Prostate gland (tissue), 2 donors: ENCODE measurements at regions not wholly inside any gene's neighbourhood (a gene's known extent, or its start where the extent isn't known, plus 50 kb on each side); places are given as distances from the start of the nearest gene placed in this dataset.
A peak's percentile ranks its signal among the peaks of the same experiment; 100 is the strongest.

Source experiments
- DNase-seq: peaks from one replicate; pipeline ENCODE4 v3.0.0-alpha.2; 2019; ENCODE audit warnings: low spot score
- H3K27ac ChIP-seq, 2 donors: fragments of 200-600 bp; sonication (generic); 2 replicates each; pipeline ENCODE4 v1.5.1; 2017 to 2019
- H3K27me3 ChIP-seq: fragments of 200-600 bp; sonication (generic); replicated peaks from 2 replicates; pipeline ENCODE4 v1.5.1; 2019; ENCODE audit not compliant: insufficient read depth
- H3K36me3 ChIP-seq, 2 donors: fragments of 200-600 bp; sonication (generic); 1 replicate in 1 of 2; 2 replicates in 1 of 2; pipeline versions ENCODE4 v1.5.1 to v1.8.1; 2017 to 2019
- H3K4me1 ChIP-seq: fragments of 200-600 bp; sonication (generic); replicated peaks from 2 replicates; pipeline ENCODE4 v1.5.1; 2019
- H3K4me3 ChIP-seq, 2 donors: fragments of 200-600 bp; sonication (generic); 2 replicates each; pipeline ENCODE4 v1.5.1; 2017 to 2019
- H3K9me3 ChIP-seq: fragments of 200-600 bp; sonication (generic); 2 replicates; pipeline ENCODE4 v1.5.1; 2017
- POLR2A ChIP-seq: fragments of 450-650 bp; IDR thresholded peaks from one replicate; pipeline ENCODE4 v1.6.1; 2016; ENCODE audit warnings: antibody characterized with exemption, mild to moderate bottlenecking
- POLR2AphosphoS5 ChIP-seq: sonication (generic); formaldehyde crosslinking; IDR thresholded peaks from one replicate; pipeline ENCODE4 v1.6.1; 2017; ENCODE audit warnings: antibody characterized with exemption
- WGBS: methylation state at CpG from one replicate; pipeline ENCODE4 v1.1.5; 2018; 5-methylcytosine and 5-hydroxymethylcytosine counted together
- intact Hi-C: fragments of 100-400 bp; cut with DNase I; formaldehyde crosslinking; loops from one replicate; pipeline ENCODE4 v1.14.2; 2022
- TF ChIP-seq, protein P1 (sequence below), 4 experiments: fragments of 200-600 bp in 2 of 4; fragments of 450-650 bp in 2 of 4; sonication (generic) in 2 of 4; IDR thresholded peaks; 1 replicate in 3 of 4; 2 replicates in 1 of 4; pipeline ENCODE4 v1.5.1; 2016 to 2019; ENCODE audit warnings: antibody characterized with exemption in 4 of 4, mild to moderate bottlenecking in 2 of 4, moderate library complexity in 2 of 4

DNA sequence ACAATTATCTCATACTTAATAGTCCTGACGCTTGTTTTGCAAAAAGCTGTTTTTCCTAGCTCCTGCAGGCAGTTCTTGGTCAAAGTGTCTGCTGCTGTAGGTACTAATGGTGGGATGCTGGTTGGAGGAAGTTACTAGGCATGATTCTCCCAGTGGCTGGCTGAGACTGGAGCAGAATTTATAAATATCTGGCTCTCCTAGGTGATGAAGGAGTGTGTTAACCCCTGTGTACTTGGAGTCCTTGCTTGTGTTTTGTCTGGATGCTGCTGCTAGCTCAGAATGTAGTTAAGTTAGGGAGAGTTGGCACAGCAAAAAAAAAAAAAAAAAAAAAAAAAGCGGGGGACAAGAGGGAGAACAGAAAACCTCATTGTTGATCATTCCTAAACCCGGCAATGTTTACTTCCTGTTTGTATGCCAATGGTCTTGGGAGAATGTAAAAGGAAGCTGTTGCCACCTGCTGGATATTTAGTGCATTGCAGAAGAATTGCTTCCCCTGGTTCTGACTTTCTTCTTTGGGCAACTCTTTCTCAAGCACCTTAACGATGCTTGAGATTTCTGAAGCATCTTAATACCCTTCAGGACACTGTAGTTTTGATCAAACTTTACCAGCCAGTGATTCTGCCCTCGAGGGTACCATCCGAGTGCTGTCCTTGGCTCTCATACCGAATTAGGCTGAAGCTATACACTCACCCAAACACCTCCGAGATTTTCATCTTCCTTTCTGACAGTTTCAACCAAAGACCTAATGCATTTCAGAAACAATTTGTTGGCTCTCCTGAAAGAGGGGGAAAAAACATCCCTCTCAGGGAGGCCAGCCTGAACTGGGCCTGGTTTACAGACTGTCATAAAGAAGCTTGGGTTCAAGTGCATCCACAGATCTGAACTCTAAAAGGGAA is 71.7 kb upstream of the WWC1 start:
- H3K4me1 ChIP-seq, result no peaks in the 10 kb centered on the region
- peak; percentile 71 for DNase-seq
- no peak overlapping the region for H3K27ac ChIP-seq
- H3K27me3 ChIP-seq, result no peaks in the 10 kb centered on the region
- H3K36me3 ChIP-seq, result no peaks in the 10 kb centered on the region
- intact Hi-C loops, result loop anchor here (5.0 kb wide), 1 partner anchor 497 kb away; no protein-coding TSS in a partner anchor
- TF ChIP-seq POLR2AphosphoS5 (peak; percentile 76), POLR2A (no peak)
- TF ChIP-seq, protein P1, sequence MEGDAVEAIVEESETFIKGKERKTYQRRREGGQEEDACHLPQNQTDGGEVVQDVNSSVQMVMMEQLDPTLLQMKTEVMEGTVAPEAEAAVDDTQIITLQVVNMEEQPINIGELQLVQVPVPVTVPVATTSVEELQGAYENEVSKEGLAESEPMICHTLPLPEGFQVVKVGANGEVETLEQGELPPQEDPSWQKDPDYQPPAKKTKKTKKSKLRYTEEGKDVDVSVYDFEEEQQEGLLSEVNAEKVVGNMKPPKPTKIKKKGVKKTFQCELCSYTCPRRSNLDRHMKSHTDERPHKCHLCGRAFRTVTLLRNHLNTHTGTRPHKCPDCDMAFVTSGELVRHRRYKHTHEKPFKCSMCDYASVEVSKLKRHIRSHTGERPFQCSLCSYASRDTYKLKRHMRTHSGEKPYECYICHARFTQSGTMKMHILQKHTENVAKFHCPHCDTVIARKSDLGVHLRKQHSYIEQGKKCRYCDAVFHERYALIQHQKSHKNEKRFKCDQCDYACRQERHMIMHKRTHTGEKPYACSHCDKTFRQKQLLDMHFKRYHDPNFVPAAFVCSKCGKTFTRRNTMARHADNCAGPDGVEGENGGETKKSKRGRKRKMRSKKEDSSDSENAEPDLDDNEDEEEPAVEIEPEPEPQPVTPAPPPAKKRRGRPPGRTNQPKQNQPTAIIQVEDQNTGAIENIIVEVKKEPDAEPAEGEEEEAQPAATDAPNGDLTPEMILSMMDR (IDR thresholded peaks at IDR 0.05), result peak; percentile 69 to 94 (median 89)
- no peaks in the 10 kb centered on the region for H3K9me3 ChIP-seq
- 28% methylated on average over 8 of the region's 8 CpGs for WGBS
- no peak overlapping the region for H3K4me3 ChIP-seq

DNA sequence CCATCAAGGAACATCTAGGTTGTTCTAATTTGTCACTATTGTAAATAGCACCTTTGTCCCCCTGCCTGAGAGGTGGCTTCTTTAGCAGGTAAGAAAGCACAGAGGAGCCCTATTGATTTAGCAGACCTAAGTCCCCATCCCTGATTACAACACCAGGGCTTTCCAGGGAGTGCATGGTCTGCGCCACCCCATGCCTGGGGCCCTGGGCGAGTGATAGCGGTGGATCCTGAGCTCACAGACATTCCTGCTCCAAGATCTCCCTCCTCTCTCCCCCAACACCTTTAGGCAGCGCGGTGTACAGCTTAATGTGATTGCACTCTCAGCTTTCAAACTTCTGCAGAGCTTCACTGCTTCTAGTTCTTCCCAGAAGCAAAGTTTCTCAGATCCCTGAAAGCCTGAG is 67.4 kb upstream of the WWC1 start:
- intact Hi-C loops, result no loop called here
- no peaks in the 10 kb centered on the region for H3K36me3 ChIP-seq
- no peaks in the 10 kb centered on the region for H3K27me3 ChIP-seq
- H3K27ac ChIP-seq, result no peak overlapping the region
- H3K4me1 ChIP-seq, result no peaks in the 10 kb centered on the region
- no peaks in the 10 kb centered on the region for H3K9me3 ChIP-seq
- DNase-seq, result no peak
- TF ChIP-seq, protein P1 (IDR thresholded peaks at IDR 0.05), result no peak
- WGBS, result 72% methylated on average over 5 of the region's 5 CpGs
- no peak overlapping the region for H3K4me3 ChIP-seq

GRCh38 chr5:168226012-168226411 is 65.4 kb upstream of the WWC1 start:
- no peak for TF ChIP-seq POLR2AphosphoS5
- no peak for TF ChIP-seq POLR2A
- TF ChIP-seq, protein P1 (IDR thresholded peaks at IDR 0.05), result no peak
- H3K27ac ChIP-seq, result no peak overlapping the region
- no peak overlapping the region for H3K4me3 ChIP-seq
- no peaks in the 10 kb centered on the region for H3K27me3 ChIP-seq
- intact Hi-C loops, result no loop called here
- H3K4me1 ChIP-seq, result no peaks in the 10 kb centered on the region
- WGBS, result 93% methylated on average over 10 of the region's 10 CpGs
- no peaks in the 10 kb centered on the region for H3K9me3 ChIP-seq
- H3K36me3 ChIP-seq, result no peaks in the 10 kb centered on the region
- no peak for DNase-seq

DNA sequence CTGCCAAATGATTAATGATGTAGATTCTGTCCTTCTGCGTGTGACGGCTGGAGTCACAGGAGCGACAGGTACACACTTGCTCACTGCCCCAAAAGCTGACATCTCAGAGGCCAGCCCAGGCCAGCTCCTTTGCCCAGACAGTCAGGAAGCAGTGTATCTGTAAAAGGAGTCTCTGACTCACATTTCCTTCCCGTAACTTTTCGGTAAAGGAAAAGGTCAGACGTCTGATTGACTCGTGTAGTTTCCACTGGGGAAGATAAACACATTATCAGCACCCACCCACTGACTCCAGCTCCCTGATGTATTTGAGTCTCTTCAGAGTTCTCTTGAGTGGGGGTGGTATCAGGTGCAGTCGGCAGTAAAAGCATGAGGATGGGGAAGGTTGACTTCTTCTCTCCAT is 64.4 kb upstream of the WWC1 start:
- H3K27me3 ChIP-seq, result no peaks in the 10 kb centered on the region
- DNase-seq, result no peak
- WGBS, result 43% methylated on average over 8 of the region's 8 CpGs
- TF ChIP-seq POLR2AphosphoS5, result peak; percentile 44
- no peak for TF ChIP-seq POLR2A
- no peak overlapping the region for H3K4me3 ChIP-seq
- H3K36me3 ChIP-seq, result no peaks in the 10 kb centered on the region
- H3K27ac ChIP-seq, result no peak overlapping the region
- no peaks in the 10 kb centered on the region for H3K9me3 ChIP-seq
- intact Hi-C loops, result no loop called here
- no peaks in the 10 kb centered on the region for H3K4me1 ChIP-seq

- intact Hi-C loops, result no loop called here
- Histone ChIP-seq H3K27me3 (no peaks in the 10 kb centered on the region), H3K36me3 (no peaks in the 10 kb centered on the region), H3K4me1 (no peaks in the 10 kb centered on the region), H3K9me3 (no peaks in the 10 kb centered on the region), H3K27ac (no peak overlapping the region), H3K4me3 (no peak overlapping the region)
- DNase-seq, result no peak
- WGBS, result 88% methylated on average over 9 of the region's 9 CpGs
- TF ChIP-seq POLR2AphosphoS5, result no peak
- no peak for TF ChIP-seq POLR2A
- TF ChIP-seq, protein P1 (IDR thresholded peaks at IDR 0.05), result no peak
Observed at GRCh38 chr5:168227973-168228615, 63.4 kb upstream of the WWC1 start.
